NCI-H1436 (cell line): ENCODE measurements at regions not wholly inside any gene's neighbourhood (a gene's known extent, or its start where the extent isn't known, plus 50 kb on each side); places are given as distances from the start of the nearest gene placed in this dataset.

Experiments used
- DNase-seq: peaks from one replicate; lab custom pipeline; 2025; lab: John Stamatoyannopoulos, UW

- no peak for DNase-seq
These were observed 203.3 kb downstream of the COG6 start for GRCh38 chr13:39858794-39859193.

- DNase-seq = no peak
These were observed 204.4 kb downstream of the COG6 start for GRCh38 chr13:39859898-39860297.

GRCh38 chr13:39862900-39863299 lies 207.4 kb downstream of the COG6 start:
- DNase-seq = no peak

GRCh38 chr13:39864221-39864620 lies 208.8 kb downstream of the COG6 start:
- no peak for DNase-seq

GRCh38 chr13:39866722-39867121 lies 211.3 kb downstream of the COG6 start:
- no peak for DNase-seq

DNA sequence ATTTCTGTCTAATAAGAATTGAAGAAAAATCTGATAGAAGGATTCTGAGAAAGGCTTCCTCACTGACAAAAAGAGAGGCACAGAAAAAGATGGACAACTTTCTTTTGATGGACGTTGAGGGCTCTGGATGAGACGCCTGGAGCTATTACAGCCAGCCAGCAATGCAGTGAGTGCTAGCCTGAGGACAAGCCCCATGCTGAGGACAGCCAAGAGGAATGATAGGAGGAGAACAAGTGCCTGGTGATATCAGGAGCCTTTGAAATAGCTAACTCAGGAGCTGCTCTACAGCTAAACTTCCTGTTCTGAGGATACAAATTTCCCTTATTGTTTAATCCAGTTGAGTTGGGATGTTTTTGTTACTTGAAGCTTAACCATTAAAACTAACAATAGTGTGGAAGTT lies 212.3 kb downstream of the COG6 start:
- DNase-seq = no peak

DNA sequence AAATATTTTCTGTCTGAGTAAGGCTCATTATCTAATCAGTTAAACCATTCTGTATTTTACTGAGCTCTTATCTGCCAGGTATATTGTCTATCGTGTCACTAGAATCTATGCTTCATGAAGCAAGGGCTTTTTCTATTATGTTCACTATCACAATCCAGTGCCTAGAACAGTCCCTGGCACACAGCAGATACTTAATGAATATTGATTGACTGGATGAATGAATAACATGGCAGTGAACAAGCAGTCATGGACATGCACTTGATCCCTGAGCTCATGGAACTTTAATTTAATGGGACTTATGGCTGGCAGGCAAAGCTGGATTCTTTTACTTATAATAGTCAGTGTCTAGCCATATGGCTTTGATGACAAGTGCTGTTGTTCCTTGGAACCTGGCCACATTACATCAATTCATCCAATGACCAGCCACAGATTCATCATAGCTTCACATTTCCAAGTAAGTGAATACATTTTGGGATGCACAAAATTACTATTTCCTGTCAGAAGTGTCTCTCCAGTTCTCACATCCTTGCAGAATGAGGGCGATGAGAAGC lies 214.8 kb downstream of the COG6 start:
- DNase-seq = no peak

DNA sequence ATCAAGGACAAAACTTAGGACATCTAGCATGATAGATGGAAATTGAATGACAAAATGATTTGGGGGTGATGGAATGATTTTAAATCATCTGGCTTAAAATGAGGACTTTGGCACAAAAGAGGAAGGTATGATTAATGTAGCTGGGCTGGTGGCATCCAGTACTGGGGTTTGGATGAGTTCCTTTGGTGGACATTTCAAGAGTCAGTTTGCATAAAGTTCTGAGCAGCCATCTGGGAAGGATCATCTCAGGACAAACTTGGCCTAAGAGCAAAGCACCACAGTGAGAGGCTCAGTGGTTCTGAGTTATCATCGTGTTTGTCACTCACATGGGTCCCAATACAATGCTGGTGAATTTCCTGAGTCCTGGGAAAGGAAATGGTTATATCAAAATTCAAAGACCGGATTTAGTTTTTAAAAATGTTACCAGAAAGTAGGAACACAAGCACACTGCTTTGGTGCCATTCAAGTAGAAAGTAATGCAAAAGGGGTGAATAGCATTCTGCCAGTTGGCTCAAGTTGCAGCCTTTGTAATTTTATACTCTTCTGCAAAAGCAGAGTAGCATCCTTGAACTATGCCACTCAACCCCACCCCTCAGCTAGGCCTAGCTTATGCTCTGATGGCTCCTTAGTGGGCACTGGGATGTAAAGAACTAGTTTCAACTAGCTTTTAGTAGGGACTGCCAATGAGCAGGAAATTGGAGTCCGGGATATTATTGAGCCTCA lies 219.0 kb downstream of the COG6 start:
- DNase-seq = no peak

DNA sequence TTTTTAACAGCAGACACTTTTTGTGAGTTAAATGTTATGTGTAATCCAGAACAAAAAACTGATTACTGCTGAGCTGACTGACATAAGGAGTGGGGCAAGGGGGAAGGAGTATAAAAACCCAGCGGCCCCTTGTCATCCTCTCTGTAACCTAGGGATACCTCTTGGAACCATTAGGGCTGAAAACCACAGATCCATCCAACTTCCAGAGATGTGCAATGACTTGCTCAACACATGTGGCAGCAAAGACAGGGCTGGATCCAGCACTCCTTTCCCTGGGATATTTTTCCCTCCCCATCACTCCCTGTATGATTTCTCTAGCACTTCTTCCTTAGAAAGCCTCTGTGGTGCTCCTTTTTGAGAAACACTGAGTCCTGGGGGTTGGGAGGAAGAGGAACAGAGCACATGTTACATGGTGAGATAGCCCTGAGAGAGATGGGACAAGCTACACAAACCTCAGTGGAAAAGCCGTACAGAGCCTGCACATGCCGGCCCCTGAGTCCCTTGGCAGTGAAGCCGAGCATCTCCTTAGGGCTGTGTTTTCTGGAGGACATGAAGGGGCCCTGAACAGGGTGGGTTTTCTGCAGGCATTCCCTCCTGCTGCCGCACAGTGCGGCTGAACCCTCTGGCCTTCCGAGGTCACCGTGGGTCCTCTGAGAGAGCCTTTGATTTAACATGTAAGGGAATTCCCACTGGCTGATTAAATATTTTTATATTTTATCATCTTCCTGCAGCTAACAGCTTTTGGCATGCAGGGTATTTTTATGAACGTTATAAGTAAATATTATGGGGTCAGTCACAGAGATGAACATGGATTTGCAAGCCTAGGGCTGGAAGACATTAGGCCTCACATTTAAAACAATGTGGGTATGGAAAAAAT lies 219.9 kb downstream of the COG6 start:
- no peak for DNase-seq

DNA sequence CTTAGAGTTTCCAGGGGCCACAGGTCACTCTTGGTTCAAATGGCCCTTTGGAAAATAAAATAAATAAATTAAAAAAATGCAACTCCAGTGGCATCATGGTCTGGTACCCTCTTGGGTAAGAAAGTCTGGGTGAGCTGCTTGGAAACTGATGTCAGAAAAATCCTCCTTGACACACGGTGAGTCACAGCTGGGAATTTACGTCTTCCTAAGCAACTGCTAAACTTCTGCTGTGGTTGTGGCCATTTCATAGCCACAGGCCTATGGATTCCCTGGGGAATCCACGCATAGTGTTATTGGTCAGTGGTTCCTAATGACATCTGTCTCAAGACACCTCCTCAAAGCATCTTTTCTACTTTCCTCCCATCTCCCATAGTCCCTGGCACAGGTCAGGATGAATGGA lies 220.8 kb downstream of the COG6 start:
- DNase-seq = no peak

- DNase-seq = no peak
These were observed 221.7 kb downstream of the COG6 start for GRCh38 chr13:39877134-39877533.

- no peak for DNase-seq
These were observed 224.0 kb downstream of the COG6 start for GRCh38 chr13:39879286-39880035.

DNA sequence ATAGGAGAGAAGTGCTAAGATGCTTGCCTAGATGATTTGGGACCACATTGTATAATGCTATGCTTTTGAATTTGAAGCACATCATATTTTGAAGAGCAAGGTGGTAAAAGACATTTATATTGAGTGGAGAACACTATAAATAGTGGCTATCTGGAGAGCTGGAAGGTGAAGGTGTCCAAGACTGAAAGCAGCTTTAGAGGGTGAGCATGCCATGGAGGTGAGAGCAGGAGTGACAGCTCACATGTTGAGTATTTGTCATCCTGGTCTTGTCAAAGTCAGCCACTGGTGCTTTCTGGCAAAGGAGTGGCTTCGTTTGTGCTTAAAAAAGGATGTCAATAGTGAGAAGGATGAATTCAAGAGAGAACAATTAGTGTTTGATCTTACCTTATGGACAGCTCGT lies 225.9 kb downstream of the COG6 start:
- DNase-seq = no peak

DNA sequence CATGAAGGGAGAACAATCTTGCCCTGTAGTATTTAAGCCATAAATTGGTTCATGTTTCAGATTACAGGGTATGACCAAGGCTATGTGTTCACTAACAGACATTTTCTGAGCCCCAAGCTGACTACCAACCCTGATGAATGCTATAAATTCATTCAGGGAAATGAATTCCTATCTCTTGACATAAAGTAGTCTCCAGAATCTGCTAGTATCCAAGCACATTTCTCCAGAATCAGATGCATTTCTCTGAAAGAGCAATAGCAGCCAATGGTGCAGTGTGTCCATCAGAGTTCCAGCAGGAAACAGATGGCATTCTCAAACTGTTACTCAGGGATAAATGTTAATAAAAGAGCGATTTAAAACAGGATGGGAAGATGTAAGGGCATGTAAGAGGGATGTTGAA lies 226.4 kb downstream of the COG6 start:
- DNase-seq = no peak

- no peak for DNase-seq
These were observed 228.7 kb downstream of the COG6 start for GRCh38 chr13:39884166-39884565.

DNA sequence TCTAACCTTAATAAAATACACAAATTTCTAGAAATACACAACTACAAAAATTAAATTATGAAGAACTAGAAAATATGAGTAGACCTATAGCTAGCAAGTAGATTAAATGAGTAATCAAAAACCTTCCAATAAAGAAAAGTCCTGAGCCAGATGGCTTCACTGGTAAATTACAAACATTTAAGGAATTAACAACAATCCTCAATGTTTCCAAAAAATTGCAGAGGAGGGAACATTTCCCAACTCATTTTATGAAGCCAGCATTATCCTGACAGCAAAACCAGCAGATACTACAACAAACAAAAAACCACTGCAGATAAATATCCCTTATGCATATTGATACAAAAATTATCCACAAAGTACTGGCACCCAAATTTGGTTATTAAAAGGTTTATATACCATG lies 230.9 kb downstream of the COG6 start:
- DNase-seq = no peak

GRCh38 chr13:39887387-39887786 lies 231.9 kb downstream of the COG6 start:
- DNase-seq = no peak

GRCh38 chr13:39888865-39889810 lies 233.7 kb downstream of the COG6 start:
- no peak for DNase-seq

- no peak for DNase-seq
These were observed 235.1 kb downstream of the COG6 start for GRCh38 chr13:39890537-39890936.

DNA sequence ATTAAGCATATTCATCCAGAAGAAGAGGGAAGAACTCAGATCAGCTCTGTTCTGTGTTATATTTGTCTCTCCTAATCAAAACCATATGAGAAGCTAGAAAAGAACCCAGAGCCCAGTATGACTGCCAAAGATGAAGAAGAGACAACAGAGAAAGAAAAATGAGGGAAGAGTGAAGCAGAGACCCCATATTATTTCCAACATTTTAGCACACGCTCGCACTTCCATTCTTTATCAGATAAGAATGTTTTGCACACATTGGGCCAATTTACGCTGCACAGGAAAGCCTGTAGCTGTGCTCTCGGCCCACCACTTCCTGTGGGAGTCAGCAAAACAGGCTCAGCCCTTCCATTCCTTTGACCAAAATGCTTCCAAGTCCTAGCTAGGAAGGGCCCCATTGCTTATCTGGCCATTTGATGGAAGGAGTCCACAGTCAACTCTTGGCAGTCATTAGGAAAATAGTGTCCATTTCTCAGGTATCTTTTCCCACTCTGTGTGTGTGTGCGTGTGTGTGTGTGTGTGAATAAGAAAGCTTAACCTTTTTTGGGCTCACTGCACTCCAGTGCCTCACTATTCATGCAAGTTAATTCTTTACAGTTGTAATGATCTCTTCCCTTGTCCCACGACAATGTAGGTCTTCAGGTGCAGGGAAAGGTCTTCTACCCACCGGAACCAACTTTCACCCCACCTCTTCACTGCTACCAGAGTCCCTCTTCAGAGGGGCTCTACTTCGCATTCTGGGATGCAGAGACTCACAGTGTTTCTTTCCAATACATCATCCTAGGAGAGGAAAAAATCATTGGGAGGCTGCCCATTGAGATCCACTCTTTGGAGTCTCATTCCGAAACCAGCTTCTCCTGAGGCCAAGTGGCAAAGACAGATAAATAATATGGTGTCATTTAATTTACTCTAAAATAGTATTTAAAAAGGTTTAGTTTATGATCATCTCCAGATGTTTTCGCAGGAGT lies 237.5 kb downstream of the COG6 start:
- DNase-seq = no peak
